Inflammatory macrophage (primary cell): ENCODE measurements at regions not wholly inside any gene's neighbourhood (a gene's known extent, or its start where the extent isn't known, plus 50 kb on each side); places are given as distances from the start of the nearest gene placed in this dataset.
"Not testable (repeated sequence)": the region's sequence is repeated elsewhere in the genome, so short reads cannot be mapped to it uniquely, and the experiment has no call there.

ENCODE experiments used
- DNase-seq, 2 donors: peaks; one replicate each; pipeline ENCODE4 v3.0.0-alpha.2; 2020 to 2022

DNA sequence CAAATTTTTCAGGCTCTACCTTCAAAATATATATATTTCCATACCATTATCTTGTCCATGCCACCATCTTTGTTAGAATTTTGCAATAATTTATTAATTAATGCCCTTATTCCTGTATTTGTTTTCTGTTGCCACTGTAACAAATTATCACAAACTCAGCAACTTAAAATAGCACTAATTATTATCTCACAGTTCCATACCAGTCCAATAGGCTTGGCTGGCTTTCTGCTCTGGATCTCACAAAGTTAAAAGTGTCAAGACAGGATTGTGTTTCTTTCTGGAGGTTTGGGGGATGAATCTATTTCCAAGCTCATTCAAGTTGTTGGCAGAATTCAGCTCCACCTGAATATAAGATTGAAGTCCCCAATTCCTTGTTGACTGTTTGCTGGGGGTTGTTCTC, 58.6 kb upstream of the SLC38A4 start:
- no peak for DNase-seq

DNA sequence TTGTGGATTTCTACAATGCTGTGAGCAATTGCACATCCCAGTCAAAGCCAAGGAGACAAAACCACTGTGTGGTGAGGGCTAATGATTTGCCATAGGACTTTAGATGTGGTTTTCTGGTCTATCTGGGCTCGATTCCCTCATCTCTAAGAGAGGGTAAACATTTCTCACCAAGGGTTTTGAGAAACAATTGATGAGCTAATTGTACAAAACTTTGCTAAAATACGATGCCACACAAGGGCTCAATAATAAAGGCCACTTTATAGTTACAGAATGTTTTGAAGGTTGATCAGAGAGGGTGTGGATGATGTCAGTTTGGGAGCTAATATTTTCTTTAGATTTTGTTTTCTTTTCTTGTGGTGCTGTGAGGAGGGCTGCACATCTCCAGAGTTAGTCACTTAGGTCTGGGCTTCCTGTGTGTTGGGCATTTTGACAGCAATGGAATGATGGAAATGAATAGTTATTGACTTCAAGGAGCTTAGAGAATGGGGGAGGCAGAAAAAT, 60.8 kb upstream of the SLC38A4 start:
- DNase-seq, result no peak

DNA sequence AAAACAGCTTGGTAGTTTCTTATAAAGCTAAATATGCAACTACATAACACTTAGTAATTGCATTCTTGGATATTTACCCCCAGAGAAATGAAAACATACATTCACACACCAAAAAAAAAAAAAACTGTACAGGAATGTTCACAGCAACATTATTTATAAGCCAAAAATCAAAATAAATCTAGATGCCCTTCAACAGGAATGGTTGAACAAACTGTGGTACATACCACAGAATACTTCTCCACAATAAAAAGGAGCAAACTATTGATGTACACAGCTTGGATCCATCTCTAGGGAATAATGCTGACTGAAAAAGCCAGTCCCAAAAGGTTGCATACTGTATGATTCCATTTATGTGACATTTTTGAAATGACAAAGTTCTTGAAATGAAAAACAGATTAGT, 62.1 kb upstream of the SLC38A4 start:
- no peak for DNase-seq

DNA sequence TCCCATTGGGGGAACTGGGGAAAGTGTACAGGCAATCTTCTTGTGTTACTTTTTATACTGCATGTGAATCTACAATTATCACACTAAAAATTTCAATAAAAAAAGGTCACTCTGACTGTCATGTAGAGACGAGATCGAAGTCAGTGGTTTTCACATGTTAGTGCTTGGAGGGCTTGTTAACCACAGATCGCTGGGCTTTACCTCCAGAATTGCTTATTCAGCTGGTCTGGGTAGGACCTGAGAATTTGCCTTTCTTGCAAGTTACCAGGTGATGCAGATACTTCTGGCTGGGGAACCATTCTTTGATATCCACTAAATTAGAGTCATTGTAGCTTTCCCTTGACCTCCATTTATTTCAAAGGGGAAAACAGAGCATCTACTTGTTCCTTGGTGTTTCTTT, 62.8 kb upstream of the SLC38A4 start:
- no peak for DNase-seq

DNA sequence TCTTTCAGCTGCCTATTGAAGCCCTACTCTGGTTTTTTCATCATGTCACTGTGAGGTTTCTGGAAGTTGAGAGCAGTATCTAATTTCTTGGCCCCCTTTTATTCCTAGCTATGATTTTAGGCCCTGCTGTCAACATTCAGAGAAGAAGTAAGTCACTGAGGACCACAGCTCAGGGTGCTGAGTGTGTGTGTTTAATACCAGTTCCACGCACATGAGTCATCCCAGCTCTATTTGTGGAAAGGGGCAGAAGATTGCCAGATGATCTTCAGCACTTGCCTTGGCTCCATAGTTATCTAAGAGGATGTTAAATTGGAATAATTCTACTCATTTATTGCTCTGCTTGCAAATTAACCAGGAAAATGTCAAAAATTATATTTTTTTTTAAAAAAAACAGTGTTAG, 65.5 kb upstream of the SLC38A4 start:
- DNase-seq, result no peak

DNA sequence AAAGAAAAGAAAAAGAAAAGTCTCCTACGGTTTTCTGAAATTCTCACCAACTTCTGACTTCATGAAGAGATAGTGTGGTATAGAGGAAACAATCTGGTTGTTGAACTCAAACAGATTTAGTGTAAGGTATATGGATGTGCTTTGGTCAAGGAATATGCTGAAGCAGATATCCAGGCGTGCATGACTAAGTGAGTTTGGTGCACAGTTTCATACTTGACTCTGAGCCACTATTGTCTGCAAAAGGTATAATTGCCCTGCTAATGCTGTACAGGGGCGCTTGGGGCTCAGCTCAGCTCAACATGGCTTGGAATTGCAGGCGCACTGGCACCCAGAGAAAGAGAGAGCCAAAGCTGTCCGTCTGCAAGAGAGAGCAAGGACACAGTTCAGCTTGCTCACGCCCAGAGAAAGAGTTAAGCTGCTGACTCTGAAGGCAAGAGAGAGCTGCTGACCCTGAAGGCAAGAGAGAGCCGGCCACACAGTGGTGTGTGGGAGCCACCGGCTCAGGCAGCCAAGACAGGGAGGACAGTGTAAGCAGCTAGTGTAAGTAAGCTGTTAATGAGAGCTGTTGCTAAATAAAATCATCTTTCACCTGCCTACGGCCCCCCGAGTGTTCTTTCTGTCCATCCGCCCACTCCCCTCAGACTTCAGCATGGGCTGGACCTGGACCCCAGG, 66.4 kb upstream of the SLC38A4 start:
- DNase-seq, result no peak

DNA sequence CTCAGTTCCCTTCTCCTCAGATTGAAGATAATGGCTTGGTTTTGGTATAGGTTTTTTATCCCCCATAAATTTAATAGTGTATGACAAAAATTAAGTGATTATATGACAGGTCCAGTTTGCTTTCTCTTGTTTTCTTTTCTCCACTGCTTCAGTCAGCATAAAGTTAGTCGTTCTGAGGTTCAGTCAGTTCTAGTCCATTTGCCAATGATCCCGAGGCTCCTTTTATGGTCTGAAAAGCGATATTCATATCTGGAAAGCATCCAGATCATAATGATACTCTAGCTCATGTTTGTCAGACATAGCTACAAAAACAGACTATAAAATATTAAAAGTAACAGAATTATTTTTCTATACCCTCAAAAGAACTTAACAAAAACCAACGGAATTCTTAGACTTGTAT, 67.1 kb upstream of the SLC38A4 start:
- DNase-seq, result no peak

DNA sequence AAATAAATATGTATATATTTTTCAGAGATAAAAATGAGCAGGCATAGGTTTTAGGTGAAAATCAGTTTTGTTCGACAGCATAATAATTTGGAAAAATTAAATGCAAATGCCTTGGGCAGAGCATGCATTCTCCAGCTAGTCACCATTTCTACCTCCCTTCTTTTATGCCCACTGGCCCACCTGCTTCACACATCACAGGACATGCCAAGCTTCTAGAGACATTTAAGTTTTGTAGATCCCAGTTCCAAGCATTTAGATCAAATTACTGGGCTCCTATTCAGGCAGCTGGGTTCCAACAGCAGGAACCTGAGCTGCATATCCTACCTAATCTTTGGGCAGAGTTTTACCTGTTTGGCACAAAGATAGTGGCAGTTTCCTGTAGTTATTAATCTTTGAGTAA, 67.6 kb upstream of the SLC38A4 start:
- DNase-seq, result no peak

DNA sequence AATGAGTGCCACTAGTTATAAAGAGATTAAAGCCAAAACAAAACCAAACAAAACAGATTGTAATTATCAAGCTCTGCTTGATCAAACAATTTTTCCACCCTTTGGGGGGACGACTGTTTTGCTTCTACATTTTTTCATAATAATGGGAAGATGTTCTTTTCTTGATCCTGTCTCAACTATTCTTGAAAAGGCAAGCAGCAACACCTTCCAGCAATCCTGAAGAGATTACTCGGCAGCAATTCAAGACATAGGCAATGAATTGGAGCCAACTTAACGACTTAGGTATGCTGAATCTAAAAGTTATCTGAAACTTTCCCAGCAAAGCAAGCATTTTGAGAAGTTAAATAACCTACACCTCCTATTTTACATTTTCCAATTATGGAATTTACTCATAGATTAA, 69.9 kb upstream of the SLC38A4 start:
- no peak for DNase-seq

DNA sequence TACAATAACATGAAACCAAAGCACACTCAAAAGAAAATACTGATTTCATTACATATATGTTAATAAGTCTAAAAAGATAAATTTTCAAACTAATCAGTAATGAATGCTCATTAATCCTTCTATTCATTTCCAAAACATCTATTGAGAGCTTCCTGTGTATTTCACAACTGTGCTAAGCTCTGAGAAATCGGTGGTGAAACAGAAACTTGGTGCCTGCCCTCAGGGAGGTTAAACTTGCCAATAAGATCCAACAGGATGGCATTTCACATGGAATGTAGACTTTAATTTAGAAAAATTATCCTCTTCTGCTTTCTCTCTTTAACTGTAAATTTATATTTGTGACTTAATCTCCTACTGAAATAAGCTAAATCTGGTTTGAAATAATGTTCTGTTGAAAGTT, 70.9 kb upstream of the SLC38A4 start:
- DNase-seq, result no peak

DNA sequence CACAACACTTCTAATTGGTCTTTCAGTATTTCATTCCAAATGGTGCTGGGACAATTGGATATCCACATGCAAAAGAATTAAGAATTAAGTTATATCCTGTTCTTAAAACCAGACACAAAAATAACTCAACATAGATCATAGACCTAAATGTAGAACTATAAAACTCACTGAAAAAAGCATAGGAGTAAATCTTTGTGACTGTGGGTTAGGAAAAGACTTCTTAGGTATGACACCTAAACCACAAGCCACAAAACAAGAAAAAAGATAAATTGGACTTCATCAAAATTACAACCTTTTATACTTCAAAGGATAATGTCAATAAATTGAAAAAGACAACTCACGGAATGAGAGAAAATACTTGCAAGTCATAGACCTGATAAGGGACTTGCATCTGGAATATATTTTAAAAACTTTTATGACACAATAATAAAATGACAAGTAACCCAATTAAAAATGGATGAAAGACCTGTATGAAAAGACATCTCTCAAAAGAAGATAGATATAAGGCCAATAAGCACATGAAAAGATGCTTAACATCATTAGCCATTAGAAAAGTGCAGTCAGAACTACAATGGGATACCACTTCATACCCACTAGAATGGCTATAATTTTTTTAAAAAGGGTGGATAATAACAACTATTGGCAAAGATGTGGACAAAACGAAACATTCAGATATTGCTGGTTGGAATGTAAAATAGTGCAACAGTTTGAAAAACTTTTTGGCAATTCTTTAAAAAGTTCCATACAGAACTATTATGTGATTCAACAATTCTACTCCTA, 72.5 kb upstream of the SLC38A4 start:
- DNase-seq, result no peak

DNA sequence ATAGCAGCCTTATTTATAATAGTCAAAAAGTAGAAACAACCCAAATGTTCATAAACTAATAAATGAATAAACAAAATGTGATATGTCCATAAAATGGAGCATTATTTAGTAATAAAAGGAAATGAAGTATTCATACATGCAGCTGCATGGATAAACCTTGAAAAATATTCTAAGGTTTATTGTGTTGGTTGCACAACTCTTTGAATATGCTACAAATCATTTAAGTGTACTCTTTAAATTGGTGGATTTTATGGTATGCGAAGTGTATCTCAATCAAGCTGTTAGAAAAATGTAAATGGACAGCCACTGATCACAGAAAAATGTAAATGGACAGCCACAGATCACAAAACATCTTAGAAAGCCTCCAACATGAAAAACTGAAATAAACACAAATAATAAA, 73.2 kb upstream of the SLC38A4 start:
- DNase-seq, result no peak

DNA sequence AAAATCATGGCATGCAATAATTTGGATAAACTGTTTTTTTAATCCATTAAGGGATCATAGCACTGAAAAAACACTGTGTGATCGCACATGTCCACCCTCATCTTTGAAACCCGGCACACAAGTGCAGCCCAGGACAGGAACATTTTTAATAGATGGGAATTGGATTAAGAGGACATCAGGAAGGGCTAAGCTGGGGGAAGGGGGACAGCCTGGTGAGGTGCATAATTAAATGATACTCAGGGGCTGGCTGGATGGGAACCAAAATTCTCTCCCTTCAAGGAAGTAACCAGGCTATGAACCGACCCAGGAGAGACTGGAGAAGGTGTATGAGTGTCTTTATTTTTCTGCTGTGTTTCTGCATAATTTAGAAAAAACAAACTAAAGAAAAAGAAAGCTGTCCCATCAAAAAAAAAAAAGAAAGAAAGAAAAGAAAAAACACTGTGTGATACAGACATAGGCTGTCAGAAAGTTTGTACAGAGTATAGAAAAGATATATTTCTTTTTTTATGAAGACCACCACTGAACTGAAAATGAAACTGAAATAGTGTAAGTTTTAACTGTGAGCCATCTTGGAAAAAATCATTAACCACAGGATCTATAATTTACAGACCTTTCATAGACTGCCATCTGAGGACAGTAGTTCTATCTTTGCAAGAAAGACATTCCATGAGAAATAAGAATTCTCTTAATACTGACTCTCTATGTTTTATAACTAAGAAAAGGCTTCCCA, 75.1 kb upstream of the SLC38A4 start:
- DNase-seq, result no peak

DNA sequence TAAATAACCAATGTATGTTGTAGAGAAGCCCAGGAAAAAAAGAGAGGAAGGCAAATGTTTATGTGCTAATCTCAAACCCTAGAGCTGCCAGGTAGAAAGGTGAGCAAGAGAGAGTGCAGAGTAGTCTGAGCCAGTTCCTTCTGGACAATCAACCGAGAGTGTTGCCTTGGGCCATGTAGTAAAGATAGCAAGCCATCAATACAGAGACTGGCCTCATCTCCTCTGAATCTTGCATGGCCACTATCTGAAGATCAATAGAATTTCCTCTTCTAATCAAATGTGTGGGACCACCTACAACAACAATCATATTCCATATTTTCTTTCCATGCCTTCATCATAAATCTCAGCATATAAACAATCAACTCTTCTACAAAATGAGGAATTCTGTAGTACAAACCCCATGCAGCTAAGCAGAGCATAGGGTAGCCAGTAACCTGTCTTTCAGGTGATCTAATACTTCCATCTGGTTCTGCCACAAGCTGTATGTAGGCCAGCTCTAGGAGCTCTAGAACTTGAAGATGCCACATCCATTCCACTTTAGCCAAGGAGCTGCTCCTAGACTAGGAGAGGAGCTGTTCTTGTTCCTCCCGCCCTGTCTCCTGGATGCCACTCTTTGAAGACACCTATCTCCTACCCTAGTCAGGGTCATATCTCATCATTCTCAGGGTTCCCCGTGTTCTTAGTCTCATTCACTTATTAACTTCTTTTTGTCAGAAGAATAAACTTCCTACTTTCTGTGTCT, 75.8 kb upstream of the SLC38A4 start:
- no peak for DNase-seq

DNA sequence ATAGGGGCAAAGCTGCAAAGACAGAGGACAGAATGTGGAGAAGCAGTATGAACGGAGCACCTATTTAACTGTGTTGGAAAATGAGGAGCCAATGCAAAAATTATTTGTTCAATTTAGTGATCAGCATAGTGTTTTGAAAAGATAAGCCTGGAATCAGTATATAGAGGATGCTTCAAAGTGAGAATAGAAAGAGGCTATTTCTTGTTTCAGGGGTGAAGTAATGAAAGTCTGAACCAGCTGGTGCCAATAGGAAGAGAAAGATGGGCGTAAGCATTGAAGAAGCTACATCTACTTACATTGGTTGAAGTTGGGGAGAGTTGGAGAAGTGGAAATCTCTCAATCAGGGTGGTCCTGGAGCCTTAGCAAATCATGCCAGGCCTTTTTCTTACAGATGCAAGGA, 77.3 kb upstream of the SLC38A4 start:
- DNase-seq, result no peak

DNA sequence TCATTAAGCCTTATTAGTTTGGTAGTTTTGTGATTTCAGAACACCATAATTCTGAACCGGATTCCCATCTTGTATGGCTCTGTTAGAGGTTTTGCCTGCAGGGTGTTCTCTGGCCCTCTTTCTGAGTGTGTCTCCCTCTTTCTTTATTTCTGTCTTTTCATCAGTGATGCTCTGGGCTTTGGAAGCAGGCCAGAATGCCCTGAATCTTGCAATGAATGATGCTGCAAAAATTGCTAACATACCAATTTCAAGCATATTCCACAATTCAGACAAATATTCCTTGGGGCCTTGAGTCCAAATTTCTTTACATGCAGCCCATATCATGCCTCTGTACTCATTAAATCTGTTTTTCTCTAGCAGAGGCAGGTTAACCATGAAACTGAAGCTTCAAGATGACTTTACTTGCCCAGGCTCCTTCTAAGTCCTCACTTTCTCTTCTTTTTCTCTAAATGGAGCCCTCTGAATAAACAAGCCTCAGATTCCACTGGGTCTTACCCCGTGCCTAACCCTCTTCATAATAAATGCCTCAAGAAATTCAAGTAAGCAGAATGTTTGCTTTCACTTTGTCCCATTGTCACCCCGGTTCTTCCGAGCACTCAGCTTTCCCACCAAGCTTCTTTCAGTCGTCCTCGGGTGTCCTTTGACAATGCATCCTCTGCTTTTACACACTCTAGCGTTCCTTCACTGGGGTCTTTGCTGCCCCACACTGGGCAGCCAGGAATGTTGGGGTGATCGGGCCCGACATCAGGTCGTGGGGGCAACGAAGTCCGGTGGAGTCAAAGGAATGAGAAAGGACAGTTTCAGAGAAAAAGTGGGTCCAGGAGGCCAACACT, 78.8 kb upstream of the SLC38A4 start:
- no peak for DNase-seq

DNA sequence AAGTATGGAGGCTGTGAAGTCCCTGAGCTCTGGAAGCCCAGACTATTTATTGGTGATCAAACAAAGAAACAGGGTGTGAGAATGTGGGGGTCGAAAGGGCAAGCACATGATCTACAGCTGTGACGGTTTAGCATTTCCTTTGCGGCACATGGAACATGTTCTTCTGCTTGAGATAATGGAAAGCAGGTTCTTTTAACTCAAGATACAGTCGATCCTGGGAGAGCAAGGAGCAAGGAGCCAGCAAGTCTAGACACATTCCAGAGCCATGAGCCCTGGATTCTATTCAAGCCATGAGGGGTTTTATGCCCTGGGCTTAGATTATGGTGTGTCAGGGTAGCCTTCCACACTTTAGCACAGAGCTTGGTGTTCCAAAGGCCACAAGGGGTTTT, 79.4 kb upstream of the SLC38A4 start:
- DNase-seq, result not testable (repeated sequence)

DNA sequence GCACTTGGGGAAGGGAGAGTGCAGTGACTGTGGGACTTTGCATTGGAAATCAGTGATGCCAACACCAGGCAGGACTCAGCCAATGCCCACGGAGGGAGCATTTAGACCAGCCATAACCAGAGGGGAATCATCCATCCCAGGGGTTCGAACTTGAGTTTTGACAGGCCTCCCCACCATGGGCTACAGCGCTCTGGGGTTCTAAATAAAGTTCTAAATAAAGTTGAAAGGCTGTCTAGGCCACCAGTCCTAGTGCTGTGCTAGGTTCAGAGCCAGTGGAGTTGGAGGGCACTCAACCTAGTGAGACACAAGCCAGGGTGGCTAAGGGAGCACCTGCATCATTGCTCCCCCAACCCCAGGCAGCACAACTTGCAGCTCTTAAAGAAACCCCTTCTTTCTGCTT, 82.0 kb upstream of the SLC38A4 start:
- no peak for DNase-seq

DNA sequence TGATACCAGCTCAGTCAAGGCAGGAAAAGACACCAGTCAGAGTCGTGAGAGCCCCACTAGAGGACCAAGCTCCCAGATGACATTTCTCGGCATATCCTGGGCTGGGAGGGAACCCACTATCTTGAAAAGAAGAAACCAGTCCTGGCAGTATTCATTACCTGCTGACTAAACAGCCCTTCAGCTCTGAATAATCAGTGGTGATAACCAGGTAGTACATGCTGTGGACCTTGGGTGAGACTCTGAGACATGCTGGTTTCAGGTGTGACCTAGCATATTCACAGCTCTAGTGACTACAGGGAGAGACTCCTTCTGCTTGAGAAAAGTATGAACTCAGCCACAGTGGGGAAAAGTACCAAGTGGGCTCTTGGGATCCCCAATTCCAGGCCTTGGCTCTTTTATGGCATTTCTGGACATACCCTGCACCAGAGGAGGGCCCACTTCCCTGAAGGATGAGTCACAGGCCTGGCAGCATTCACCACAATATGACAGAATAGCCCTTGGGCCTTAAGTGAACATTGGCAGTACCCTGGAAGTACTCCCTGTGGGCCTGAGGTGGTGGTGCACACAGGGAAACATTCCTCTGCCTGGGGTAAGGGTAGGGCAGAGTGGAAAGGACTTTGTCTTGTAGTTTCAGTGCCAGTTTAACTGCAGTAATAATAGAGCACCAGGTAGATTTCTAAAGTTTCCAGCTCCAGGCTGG, 82.6 kb upstream of the SLC38A4 start:
- no peak for DNase-seq

DNA sequence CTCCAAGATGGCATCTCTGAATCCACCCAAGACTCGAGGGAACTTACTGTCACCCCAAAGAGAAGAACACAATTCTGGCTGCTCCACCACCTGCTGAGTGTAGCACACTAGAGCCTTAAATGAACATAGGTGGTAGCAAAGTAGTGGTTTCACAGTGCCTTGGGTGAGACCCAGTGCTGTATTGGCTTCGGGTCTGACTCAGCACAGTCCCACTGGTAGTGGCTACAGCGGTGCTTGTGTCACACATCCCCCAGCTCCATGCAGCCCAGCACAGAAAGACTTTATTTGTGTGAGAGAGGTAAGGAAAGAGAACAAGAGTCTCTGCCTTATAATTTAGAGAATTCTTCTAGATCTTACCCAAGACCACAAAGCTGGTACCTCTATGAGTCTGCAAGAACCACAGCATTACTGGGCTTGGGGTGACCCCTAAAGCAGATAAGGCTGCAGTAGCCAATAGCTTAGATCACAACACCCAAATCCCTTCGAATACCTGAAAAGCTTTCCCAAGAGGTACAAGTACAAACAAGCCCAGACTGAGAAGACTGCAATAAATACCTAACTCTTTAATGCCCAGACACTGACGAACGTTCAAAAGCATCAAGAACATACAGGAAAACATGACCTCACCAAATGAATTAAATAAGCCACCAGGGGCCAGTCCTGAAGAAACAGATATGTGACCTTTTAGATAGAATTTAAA, 83.3 kb upstream of the SLC38A4 start:
- DNase-seq, result no peak

DNA sequence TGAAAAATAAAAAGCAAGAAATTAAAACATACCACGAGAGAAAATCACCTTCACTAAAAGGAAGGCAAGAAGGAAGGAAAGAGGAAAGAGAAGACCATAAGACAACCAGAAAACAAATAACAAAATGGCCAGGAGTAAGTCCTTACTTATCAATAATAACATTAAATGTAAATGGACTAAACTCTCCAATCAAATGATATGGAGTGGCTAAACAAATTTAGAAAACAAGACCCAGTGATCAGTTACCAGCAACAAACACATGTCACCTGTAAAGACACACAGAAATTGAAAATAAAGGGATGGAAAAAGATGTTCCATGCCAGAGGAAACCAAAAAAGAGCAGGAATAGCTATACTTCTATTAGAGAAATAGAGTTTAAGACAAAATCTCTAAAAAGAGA, 85.0 kb upstream of the SLC38A4 start:
- no peak for DNase-seq
